Ramos (cell line): ENCODE measurements at regions not wholly inside any gene's neighbourhood (a gene's known extent, or its start where the extent isn't known, plus 50 kb on each side); places are given as distances from the start of the nearest gene placed in this dataset.
"Not testable (repeated sequence)": the region's sequence is repeated elsewhere in the genome, so short reads cannot be mapped to it uniquely, and the experiment has no call there.

Source experiments
- in situ Hi-C: fragments of 300-500 bp; cut with MboI; formaldehyde crosslinking; loops from one replicate; pipeline ENCODE4 v1.14.3; 2022; ENCODE audit warnings: low sequenced_read_pairs; ENCODE audit not compliant: unreplicated experiment

GRCh38 chr17:13855730-13856129 is 213.6 kb upstream of the COX10 start:
- in situ Hi-C loops = not testable (repeated sequence)

GRCh38 chr17:13862346-13862745 is 207.0 kb upstream of the COX10 start:
- in situ Hi-C loops = no loop called here

- in situ Hi-C loops = no loop called here
Observed at GRCh38 chr17:13863436-13863835, 205.9 kb upstream of the COX10 start.

- in situ Hi-C loops = no loop called here
Observed at GRCh38 chr17:13864521-13864920, 204.8 kb upstream of the COX10 start.

- in situ Hi-C loops = no loop called here
Observed at GRCh38 chr17:13865650-13866049, 203.7 kb upstream of the COX10 start.

- in situ Hi-C loops = no loop called here
Observed at GRCh38 chr17:13869331-13869940, 199.9 kb upstream of the COX10 start.

- in situ Hi-C loops = no loop called here
Observed at GRCh38 chr17:13871261-13871660, 198.0 kb upstream of the COX10 start.

GRCh38 chr17:13874134-13874533 is 195.2 kb upstream of the COX10 start:
- in situ Hi-C loops = no loop called here

GRCh38 chr17:13874817-13875216 is 194.5 kb upstream of the COX10 start:
- in situ Hi-C loops = no loop called here

GRCh38 chr17:13879961-13880466 is 189.3 kb upstream of the COX10 start:
- in situ Hi-C loops = no loop called here

- in situ Hi-C loops = no loop called here
Observed at GRCh38 chr17:13883659-13884058, 185.6 kb upstream of the COX10 start.

- in situ Hi-C loops = no loop called here
Observed at GRCh38 chr17:13884347-13884746, 185.0 kb upstream of the COX10 start.

GRCh38 chr17:13885550-13885949 is 183.8 kb upstream of the COX10 start:
- in situ Hi-C loops = no loop called here

- in situ Hi-C loops = no loop called here
Observed at GRCh38 chr17:13885953-13886889, 183.1 kb upstream of the COX10 start.

- in situ Hi-C loops = no loop called here
Observed at GRCh38 chr17:13888056-13888609, 181.2 kb upstream of the COX10 start.

GRCh38 chr17:13908971-13909370 is 160.3 kb upstream of the COX10 start:
- in situ Hi-C loops = loop anchor here (25.0 kb wide), 1 partner anchor 103 kb away; no protein-coding TSS in a partner anchor

GRCh38 chr17:13909901-13910519 is 159.3 kb upstream of the COX10 start:
- in situ Hi-C loops = loop anchor here (25.0 kb wide), 1 partner anchor 102 kb away; no protein-coding TSS in a partner anchor

- in situ Hi-C loops = loop anchor here (25.0 kb wide), 1 partner anchor 95 kb away; no protein-coding TSS in a partner anchor
Observed at GRCh38 chr17:13917634-13918033, 151.7 kb upstream of the COX10 start.

GRCh38 chr17:13918247-13918646 is 151.1 kb upstream of the COX10 start:
- in situ Hi-C loops = loop anchor here (25.0 kb wide), 1 partner anchor 94 kb away; no protein-coding TSS in a partner anchor

GRCh38 chr17:13919818-13920217 is 149.5 kb upstream of the COX10 start:
- in situ Hi-C loops = loop anchor here (25.0 kb wide), 1 partner anchor 92 kb away; no protein-coding TSS in a partner anchor
